C4-2B (cell line): ENCODE measurements at regions not wholly inside any gene's neighbourhood (a gene's known extent, or its start where the extent isn't known, plus 50 kb on each side); places are given as distances from the start of the nearest gene placed in this dataset.
A peak's percentile ranks its signal among the peaks of the same experiment; 100 is the strongest.
"Not testable (repeated sequence)": the region's sequence is repeated elsewhere in the genome, so short reads cannot be mapped to it uniquely, and the experiment has no call there.

Experiments
- H3K27ac ChIP-seq: fragments of 450-650 bp; 2 replicates; pipeline ENCODE4 v1.5.1; 2017
- CTCF ChIP-seq: fragments of 450-650 bp; conservative IDR thresholded peaks from 2 replicates; pipeline ENCODE4 v1.5.1; 2017; ENCODE audit warnings: mild to moderate bottlenecking
- ZFX ChIP-seq: fragments of 450-650 bp; IDR thresholded peaks from 2 replicates; pipeline ENCODE4 v1.6.1; 2017

- H3K27ac ChIP-seq = no peak overlapping the region
- TF ChIP-seq CTCF = no peak
- TF ChIP-seq ZFX = no peak
Measured at GRCh38 chr1:22206551-22207125, 63.7 kb upstream of the WNT4 start.

- no peak overlapping the region for H3K27ac ChIP-seq
- TF ChIP-seq ZFX (no peak), CTCF (no peak)
Measured at GRCh38 chr1:22207511-22208267, 64.8 kb upstream of the WNT4 start.

- no peak overlapping the region for H3K27ac ChIP-seq
- peak; percentile 34; the same call in 1 of the 2 replicates for TF ChIP-seq CTCF
- no peak for TF ChIP-seq ZFX
Measured at GRCh38 chr1:22208268-22208972, 65.5 kb upstream of the WNT4 start.

GRCh38 chr1:22208973-22209378 is 66.1 kb upstream of the WNT4 start:
- H3K27ac ChIP-seq = no peak overlapping the region
- TF ChIP-seq CTCF (no peak), ZFX (no peak)

GRCh38 chr1:22210176-22210575 is 67.3 kb upstream of the WNT4 start:
- TF ChIP-seq CTCF (no peak), ZFX (no peak)
- no peak overlapping the region for H3K27ac ChIP-seq

GRCh38 chr1:22210636-22211035 is 67.7 kb upstream of the WNT4 start:
- no peak for TF ChIP-seq CTCF
- no peak for TF ChIP-seq ZFX
- no peak overlapping the region for H3K27ac ChIP-seq

GRCh38 chr1:22211459-22211858 is 68.6 kb upstream of the WNT4 start:
- not testable (repeated sequence) for H3K27ac ChIP-seq
